IMR-90 (cell line): ENCODE measurements at regions not wholly inside any gene's neighbourhood (a gene's known extent, or its start where the extent isn't known, plus 50 kb on each side); places are given as distances from the start of the nearest gene placed in this dataset.

Source experiments
- ATAC-seq: fragments of 200-7000 bp; cut with Tn5 transposase; 2 replicates; pipeline ENCODE4 v1.9.1; 2020; ENCODE audit warnings: low read depth, mild to moderate bottlenecking, moderate library complexity
- BruUV-seq: library from RNA; stranded (reverse); fragments of 400-500 nt; replicated peaks from 2 replicates; lab custom pipeline; 2021; lab: Mats Ljungman, UMichigan
- CTCF ChIA-PET: fragments of 300-600 bp; formaldehyde crosslinking; extraction: SDS; loops from one replicate; lab custom pipeline; 2021; ENCODE audit warnings: antibody characterized with exemption; lab: Yijun Ruan, JAX
- POLR2A ChIA-PET: fragments of 300-600 bp; sonication (Branson Sonifier 250); formaldehyde crosslinking; loops from one replicate; lab custom pipeline; 2022; ENCODE audit warnings: antibody characterized with exemption; ENCODE audit not compliant: unreplicated experiment; lab: Charles Lee
- DNase-seq: peaks from one replicate; pipeline ENCODE4 v3.0.0; 2013
- H2AFZ ChIP-seq: replicated peaks from 2 replicates; pipeline ENCODE3; 2013; ENCODE audit warnings: low read length, mild to moderate bottlenecking; ENCODE audit not compliant: poor library complexity
- H2AK5ac ChIP-seq: 2 replicates; pipeline ENCODE4 v1.6.1; 2013; ENCODE audit warnings: low read depth, low read length, inconsistent platforms
- H2AK9ac ChIP-seq: replicated peaks from 2 replicates; pipeline ENCODE3; 2013; ENCODE audit warnings: mild to moderate bottlenecking, low read depth, low read length, moderate library complexity; ENCODE audit not compliant: poor library complexity
- H2BK120ac ChIP-seq: 2 replicates; pipeline ENCODE4 v1.6.1; 2013; ENCODE audit warnings: low read depth, low read length, inconsistent platforms
- H2BK15ac ChIP-seq: 3 replicates; pipeline ENCODE4 v1.6.1; 2013; ENCODE audit warnings: low read depth, low read length, inconsistent platforms
- H2BK20ac ChIP-seq: 2 replicates; pipeline ENCODE4 v1.6.1; 2013; ENCODE audit warnings: low read depth, mild to moderate bottlenecking, inconsistent platforms, low read length, moderate library complexity
- H2BK5ac ChIP-seq: 2 replicates; pipeline ENCODE4 v1.6.1; 2013; ENCODE audit warnings: mild to moderate bottlenecking, low read depth, low read length, inconsistent platforms; ENCODE audit not compliant: poor library complexity, severe bottlenecking
- H3K14ac ChIP-seq: replicated peaks from 2 replicates; pipeline ENCODE4 v1.6.1; 2013; ENCODE audit warnings: low read depth, low read length, inconsistent platforms
- H3K18ac ChIP-seq: 2 replicates; pipeline ENCODE4 v1.6.1; 2013; ENCODE audit warnings: low read depth, low read length, control low read depth
- H3K23ac ChIP-seq: 2 replicates; pipeline ENCODE4 v1.6.1; 2013; ENCODE audit warnings: low read depth, low read length, inconsistent platforms
- H3K27ac ChIP-seq: 2 replicates; pipeline ENCODE4 v1.5.1; 2013; ENCODE audit warnings: mild to moderate bottlenecking, control low read depth, low read length; ENCODE audit not compliant: insufficient read depth
- H3K27me3 ChIP-seq: 2 replicates; pipeline ENCODE4 v1.6.1; 2013; ENCODE audit warnings: low read length; ENCODE audit not compliant: control insufficient read depth, insufficient read depth
- H3K36me3 ChIP-seq: 2 replicates; pipeline ENCODE4 v1.6.1; 2013; ENCODE audit warnings: low read length, mixed read lengths; ENCODE audit not compliant: control insufficient read depth, insufficient read depth
- H3K4ac ChIP-seq: 2 replicates; pipeline ENCODE4 v1.6.1; 2013; ENCODE audit warnings: low read depth, low read length, inconsistent platforms
- H3K4me1 ChIP-seq: 2 replicates; pipeline ENCODE4 v1.6.1; 2013; ENCODE audit warnings: low read length, mixed read lengths; ENCODE audit not compliant: control insufficient read depth, insufficient read depth
- H3K4me2 ChIP-seq: 2 replicates; pipeline ENCODE4 v1.6.1; 2013; ENCODE audit warnings: low read depth, mild to moderate bottlenecking, control low read depth, low read length, moderate library complexity
- H3K4me3 ChIP-seq: 2 replicates; pipeline ENCODE4 v1.5.1; 2013; ENCODE audit warnings: low read depth, mild to moderate bottlenecking, control low read depth, low read length, moderate library complexity; ENCODE audit not compliant: insufficient read depth
- H3K56ac ChIP-seq: 2 replicates; pipeline ENCODE4 v1.6.1; 2013; ENCODE audit warnings: low read length, inconsistent platforms; ENCODE audit not compliant: insufficient read depth; ENCODE audit errors: extremely low read depth
- H3K79me1 ChIP-seq, 2 experiments: 2 replicates each; pipeline ENCODE4 v1.6.1; 2013; ENCODE audit warnings: low read length in 2 of 2, inconsistent platforms in 1 of 2, low read depth in 1 of 2
- H3K9ac ChIP-seq: 2 replicates; pipeline ENCODE4 v1.6.1; 2013; ENCODE audit warnings: low read depth, low read length, control low read depth
- H3K9me1 ChIP-seq: 2 replicates; pipeline ENCODE4 v1.6.1; 2013; ENCODE audit warnings: low read length, inconsistent platforms; ENCODE audit not compliant: insufficient read depth
- H3K9me3 ChIP-seq: 2 replicates; pipeline ENCODE4 v1.6.1; 2013; ENCODE audit warnings: low read length; ENCODE audit not compliant: control insufficient read depth, insufficient read depth
- H4K20me1 ChIP-seq: 2 replicates; pipeline ENCODE4 v1.6.1; 2013; ENCODE audit warnings: low read length, inconsistent platforms; ENCODE audit not compliant: insufficient read depth
- H4K5ac ChIP-seq: 2 replicates; pipeline ENCODE4 v1.6.1; 2013; ENCODE audit warnings: mild to moderate bottlenecking, low read depth, low read length, control low read depth
- H4K8ac ChIP-seq, 2 experiments: 2 replicates each; pipeline ENCODE4 v1.6.1; 2013; ENCODE audit warnings: low read depth in 2 of 2, low read length in 2 of 2, control low read depth in 1 of 2, inconsistent platforms in 1 of 2
- H4K91ac ChIP-seq: 2 replicates; pipeline ENCODE4 v1.6.1; 2013; ENCODE audit warnings: low read depth, low read length, inconsistent platforms; ENCODE audit not compliant: insufficient read depth
- BHLHE40 ChIP-seq: fragments of 150-350 bp; IDR thresholded peaks from 2 replicates; pipeline ENCODE4 v1.6.1; 2016; ENCODE audit warnings: mild to moderate bottlenecking, low read depth, low read length
- CEBPB ChIP-seq: IDR thresholded peaks from 2 replicates; pipeline ENCODE4 v1.6.1; 2012; ENCODE audit warnings: low read depth, low read length, improper control_type of control experiment
- CHD1 ChIP-seq: IDR thresholded peaks from 2 replicates; pipeline ENCODE4 v1.6.1; 2012; ENCODE audit warnings: low read depth, low read length, improper control_type of control experiment
- CTCF ChIP-seq: conservative IDR thresholded peaks from 2 replicates; pipeline ENCODE4 v1.5.1; 2012; ENCODE audit warnings: mild to moderate bottlenecking, low read depth, low read length, improper control_type of control experiment
- FOS ChIP-seq: fragments of 150-350 bp; IDR thresholded peaks from 2 replicates; pipeline ENCODE4 v1.6.1; 2016; ENCODE audit warnings: low read depth, low read length
- MAFK ChIP-seq: IDR thresholded peaks from 2 replicates; pipeline ENCODE4 v1.6.1; 2012; ENCODE audit warnings: low read depth, low read length, improper control_type of control experiment
- MAZ ChIP-seq: IDR thresholded peaks from 2 replicates; pipeline ENCODE4 v1.6.1; 2012; ENCODE audit warnings: low read depth, mild to moderate bottlenecking, low read length, improper control_type of control experiment, moderate library complexity, borderline replicate concordance
- MXI1 ChIP-seq: IDR thresholded peaks from 2 replicates; pipeline ENCODE4 v1.6.1; 2012; ENCODE audit warnings: low read depth, mild to moderate bottlenecking, low read length, moderate library complexity, borderline replicate concordance
- NFE2L2 ChIP-seq: fragments of 150-350 bp; IDR thresholded peaks from 2 replicates; pipeline ENCODE4 v1.6.1; 2016; ENCODE audit warnings: low read depth, mild to moderate bottlenecking, low read length
- POLR2A ChIP-seq: IDR thresholded peaks from 2 replicates; pipeline ENCODE4 v1.6.1; 2012; ENCODE audit warnings: mild to moderate bottlenecking, low read depth, low read length
- RAD21 ChIP-seq: IDR thresholded peaks from 2 replicates; pipeline ENCODE4 v1.6.1; 2012; ENCODE audit warnings: low read length, improper control_type of control experiment
- USF2 ChIP-seq: fragments of 150-350 bp; IDR thresholded peaks from 2 replicates; pipeline ENCODE4 v1.6.1; 2017; ENCODE audit warnings: mild to moderate bottlenecking, antibody characterized with exemption, low read length, low read depth
- WGBS, 2 experiments: methylation state at CpG; one replicate each; pipeline versions ENCODE4 v1.1.5 to v1.1.7; 2013; ENCODE audit warnings: missing lambda C conversion rate in 2 of 2; ENCODE audit not compliant: insufficient read length in 1 of 2; ENCODE audit errors: extremely low coverage in 2 of 2; 5-methylcytosine and 5-hydroxymethylcytosine counted together
- dilution Hi-C: fragments of 300-500 bp; cut with HindIII; formaldehyde crosslinking; loops from one replicate; pipeline ENCODE4 v1.14.3; 2018; ENCODE audit warnings: low sequenced_read_pairs; ENCODE audit not compliant: unreplicated experiment
- in situ Hi-C: fragments of 300-500 bp; cut with MboI; formaldehyde crosslinking; loops from 3 replicates; pipeline ENCODE4 v1.14.3; 2019; ENCODE audit warnings: low sequenced_read_pairs, inconsistent platforms, mixed read lengths
- intact Hi-C: fragments of 100-400 bp; cut with micrococcal nuclease; formaldehyde crosslinking; loops from 2 replicates; pipeline ENCODE4 v1.10.0; 2022
- TF ChIP-seq, protein P1 (sequence below): fragments of 150-350 bp; IDR thresholded peaks from 2 replicates; pipeline ENCODE4 v1.6.1; 2016; ENCODE audit warnings: low read depth, mild to moderate bottlenecking, low read length, moderate library complexity, borderline replicate concordance

DNA sequence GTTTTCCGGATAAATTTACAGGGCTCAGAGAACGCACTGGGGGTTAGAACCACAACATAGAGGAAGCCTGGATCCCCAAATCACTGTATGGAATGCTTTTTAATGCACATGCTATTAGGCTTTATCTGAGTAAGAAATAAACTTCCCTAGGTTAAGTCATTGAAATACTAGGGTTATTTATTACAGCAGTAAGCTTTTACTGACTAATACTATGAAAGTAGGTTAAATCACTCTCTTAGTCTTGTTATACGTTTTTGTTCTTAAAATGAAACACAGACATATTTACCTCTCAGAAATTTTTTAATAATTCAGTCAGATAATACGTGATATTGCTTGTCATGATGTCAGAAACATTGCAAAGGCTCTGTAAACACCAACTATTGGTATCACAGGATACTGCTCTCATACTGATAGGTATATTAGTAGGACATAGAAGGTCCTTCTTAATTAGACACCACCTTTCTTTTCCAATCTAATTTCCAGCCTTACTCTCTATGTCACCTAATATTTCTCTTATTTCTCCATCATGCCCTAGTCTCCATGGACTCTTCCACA lies 162.7 kb upstream of the NYAP2 start:
- Histone ChIP-seq H3K4me3 (no peak overlapping the region), H3K9me1 (no peaks in the 10 kb centered on the region), H2BK20ac (no peak overlapping the region), H2AFZ (no peak overlapping the region), H3K4me1 (no peaks in the 10 kb centered on the region), H3K9ac (no peak overlapping the region), H3K79me1 (no peaks in the 10 kb centered on the region), H4K5ac (no peak overlapping the region), H3K27me3 (peaks cover 3% of the 10 kb centered on the region; the same call in 1 of the 2 replicates), H2BK5ac (no peak overlapping the region), H3K4me2 (no peak overlapping the region), H3K23ac (no peak overlapping the region), H3K4ac (no peak overlapping the region), H2AK5ac (no peak overlapping the region), H4K91ac (no peak overlapping the region), H3K9me3 (no peaks in the 10 kb centered on the region), H4K8ac (no peak overlapping the region), H3K14ac (no peak overlapping the region), H2BK120ac (no peak overlapping the region), H3K36me3 (no peaks in the 10 kb centered on the region), H3K56ac (no peak overlapping the region), H3K18ac (no peak overlapping the region), H2BK15ac (no peak overlapping the region), H2AK9ac (no peak overlapping the region), H4K20me1 (no peaks in the 10 kb centered on the region), H3K27ac (no peak overlapping the region)
- intact Hi-C loops = no loop called here
- in situ Hi-C loops = no loop called here
- no CpG with 5 or more reads among the region's 4 CpGs for WGBS, 2 experiments
- ChIA-PET POLR2A (no interaction called here), CTCF (no interaction called here)
- dilution Hi-C loops = no loop called here
- no TSS peak for BruUV-seq
- ATAC-seq (no peak), DNase-seq (no peak)
- TF ChIP-seq CHD1 (no peak), NFE2L2 (no peak), MAZ (no peak), BHLHE40 (no peak), RAD21 (no peak), CEBPB (no peak), FOS (no peak), CTCF (no peak), MXI1 (no peak), POLR2A (no peak), USF2 (no peak), MAFK (no peak)
- TF ChIP-seq, protein P1, sequence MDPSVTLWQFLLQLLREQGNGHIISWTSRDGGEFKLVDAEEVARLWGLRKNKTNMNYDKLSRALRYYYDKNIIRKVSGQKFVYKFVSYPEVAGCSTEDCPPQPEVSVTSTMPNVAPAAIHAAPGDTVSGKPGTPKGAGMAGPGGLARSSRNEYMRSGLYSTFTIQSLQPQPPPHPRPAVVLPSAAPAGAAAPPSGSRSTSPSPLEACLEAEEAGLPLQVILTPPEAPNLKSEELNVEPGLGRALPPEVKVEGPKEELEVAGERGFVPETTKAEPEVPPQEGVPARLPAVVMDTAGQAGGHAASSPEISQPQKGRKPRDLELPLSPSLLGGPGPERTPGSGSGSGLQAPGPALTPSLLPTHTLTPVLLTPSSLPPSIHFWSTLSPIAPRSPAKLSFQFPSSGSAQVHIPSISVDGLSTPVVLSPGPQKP = no peak
